ENCODE measurements at regions not wholly inside any gene's neighbourhood (a gene's known extent, or its start where the extent isn't known, plus 50 kb on each side); places are given as distances from the start of the nearest gene placed in this dataset.

DNA sequence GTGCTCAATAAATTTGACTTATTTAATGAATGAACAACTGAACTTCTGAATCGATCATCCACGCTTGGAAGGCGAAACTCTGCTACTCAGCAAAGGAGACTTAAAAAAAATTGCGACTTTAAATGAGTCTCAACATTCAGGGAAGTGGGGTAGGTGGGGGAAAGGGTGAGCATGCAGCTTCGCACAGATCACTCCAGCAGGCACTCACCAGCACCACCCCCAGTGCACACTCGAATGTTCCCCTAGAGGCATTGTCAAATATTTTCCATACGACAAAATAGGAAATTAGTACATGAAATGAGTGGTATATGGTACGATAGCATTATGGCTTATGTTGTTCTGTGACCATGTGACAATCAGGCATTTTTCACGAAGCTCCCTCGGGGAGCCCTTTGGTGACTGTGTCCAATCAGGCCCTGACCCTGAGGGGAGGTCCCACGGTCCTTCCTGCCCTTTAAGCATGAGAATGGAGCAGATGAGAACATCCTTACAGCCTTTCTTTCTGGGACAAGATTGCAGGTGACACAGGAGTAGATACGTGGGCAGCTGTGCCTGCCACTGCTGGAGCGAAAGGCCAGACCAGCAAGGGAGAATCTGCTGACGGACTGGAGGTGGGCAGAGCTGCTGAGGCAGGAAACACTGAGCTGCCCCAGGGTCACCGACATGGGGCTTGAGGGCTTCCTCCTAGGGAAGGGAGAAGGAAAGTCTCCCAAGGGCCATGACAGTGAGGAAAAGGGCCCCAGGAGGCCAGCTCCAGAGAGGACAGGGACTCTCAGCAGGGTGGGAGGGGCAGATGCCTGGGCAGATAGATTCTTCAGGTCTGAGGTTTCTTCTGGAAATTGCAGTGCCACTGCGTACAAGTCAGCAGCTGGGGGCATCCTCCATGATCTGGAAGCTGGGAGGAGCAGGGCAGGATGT is 101.3 kb upstream of the ID2 start:
- DNase-seq (ENCODE audit: low read depth in 2 of 2): no peak

DNA sequence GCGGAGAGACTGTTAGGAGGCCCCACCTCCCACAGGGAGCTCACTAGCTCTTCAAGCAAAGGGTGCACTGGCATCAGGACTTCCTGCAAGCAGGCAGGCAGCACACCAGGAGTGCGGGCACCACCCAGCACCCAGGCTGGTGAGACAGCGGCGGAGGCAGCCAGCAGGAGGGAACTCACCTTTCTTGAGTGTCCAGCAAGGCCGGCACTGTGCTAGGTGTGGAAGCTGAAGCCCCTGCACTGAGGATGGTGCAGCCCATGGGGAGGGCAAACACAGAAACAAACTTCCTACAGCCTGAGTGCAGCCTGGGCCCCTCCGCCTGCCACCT is 100.7 kb upstream of the ID2 start:
- DNase-seq (ENCODE audit: low read depth in 2 of 2): no peak

DNA sequence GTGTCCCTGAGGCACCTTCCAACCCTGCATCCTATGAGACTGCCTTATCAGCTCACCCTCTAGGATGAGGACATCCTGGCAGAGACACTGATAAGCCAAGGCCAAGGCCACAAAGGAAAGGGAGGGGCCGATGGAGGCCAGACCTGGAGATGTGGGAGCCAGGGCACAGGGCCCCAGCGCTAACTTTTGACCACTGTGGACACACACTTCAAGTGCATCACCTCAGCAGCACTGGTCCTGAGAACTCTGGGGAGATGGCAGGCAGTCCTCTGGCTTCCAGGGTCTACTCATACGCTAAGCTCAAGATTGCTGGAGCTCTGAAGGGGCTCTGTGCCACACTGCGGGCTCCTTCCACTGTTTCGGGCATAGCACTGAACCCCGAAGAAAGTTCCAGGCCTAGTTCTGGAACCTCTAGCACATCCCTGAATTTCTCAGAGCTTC is 100.2 kb upstream of the ID2 start:
- no peak for DNase-seq (ENCODE audit: low read depth in 2 of 2)

DNA sequence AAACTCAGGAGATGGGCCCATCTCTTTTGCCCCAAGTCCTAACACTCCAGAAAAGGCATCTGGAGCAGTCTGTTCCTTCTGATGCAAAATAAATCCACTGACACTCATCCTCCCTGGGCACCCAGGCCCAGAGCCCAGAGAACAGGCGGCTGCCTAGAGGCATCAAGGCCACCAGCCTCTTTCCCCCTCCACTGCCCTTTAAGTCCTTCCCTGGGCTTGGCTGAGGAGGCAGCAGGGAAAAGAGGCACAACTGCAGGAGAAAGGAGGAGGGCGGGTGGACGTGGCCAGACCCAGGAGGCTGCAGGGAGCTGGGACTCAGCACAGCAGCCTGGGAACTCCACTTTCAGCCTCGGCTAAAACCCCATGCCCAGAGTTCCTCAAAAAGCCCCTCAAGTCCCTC is 99.7 kb upstream of the ID2 start:
- no peak for DNase-seq (ENCODE audit: low read depth in 2 of 2)

DNA sequence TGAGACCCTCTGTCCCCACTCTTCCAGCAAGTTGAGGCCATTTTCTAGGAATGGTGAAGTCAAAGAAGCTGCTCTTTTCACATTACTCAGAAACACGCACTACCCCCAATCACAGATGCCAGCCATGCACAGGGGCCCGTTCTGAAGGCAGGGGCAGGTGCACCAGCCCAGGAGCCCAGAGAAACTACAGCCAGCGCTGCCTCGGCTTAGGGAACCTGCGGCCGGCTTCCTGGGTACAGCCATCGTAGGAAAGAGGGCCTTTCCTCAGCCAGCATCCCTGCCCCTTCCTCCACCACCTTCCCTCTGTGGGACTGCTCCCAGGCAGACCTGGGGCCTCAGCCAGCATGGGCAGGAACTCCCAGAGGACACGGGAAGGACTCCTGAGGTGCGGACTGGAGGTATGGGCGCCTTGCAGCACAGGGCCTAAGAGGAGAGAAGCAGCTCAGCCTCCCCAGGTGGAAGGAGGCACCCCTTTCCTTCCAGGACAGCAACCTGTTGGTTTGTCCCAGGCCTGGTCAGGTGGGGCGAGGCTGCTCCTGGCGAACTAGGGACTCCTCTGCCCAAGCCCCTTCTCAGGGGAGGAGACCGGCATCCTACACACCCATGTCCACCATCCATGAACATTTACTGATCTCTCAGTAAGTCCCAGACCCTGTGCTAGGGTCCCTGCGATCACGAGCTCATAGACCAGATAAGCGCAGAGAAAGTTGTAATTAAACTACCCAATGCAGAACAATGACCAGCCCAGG is 99.0 kb upstream of the ID2 start:
- DNase-seq (ENCODE audit: low read depth in 2 of 2): no peak

DNA sequence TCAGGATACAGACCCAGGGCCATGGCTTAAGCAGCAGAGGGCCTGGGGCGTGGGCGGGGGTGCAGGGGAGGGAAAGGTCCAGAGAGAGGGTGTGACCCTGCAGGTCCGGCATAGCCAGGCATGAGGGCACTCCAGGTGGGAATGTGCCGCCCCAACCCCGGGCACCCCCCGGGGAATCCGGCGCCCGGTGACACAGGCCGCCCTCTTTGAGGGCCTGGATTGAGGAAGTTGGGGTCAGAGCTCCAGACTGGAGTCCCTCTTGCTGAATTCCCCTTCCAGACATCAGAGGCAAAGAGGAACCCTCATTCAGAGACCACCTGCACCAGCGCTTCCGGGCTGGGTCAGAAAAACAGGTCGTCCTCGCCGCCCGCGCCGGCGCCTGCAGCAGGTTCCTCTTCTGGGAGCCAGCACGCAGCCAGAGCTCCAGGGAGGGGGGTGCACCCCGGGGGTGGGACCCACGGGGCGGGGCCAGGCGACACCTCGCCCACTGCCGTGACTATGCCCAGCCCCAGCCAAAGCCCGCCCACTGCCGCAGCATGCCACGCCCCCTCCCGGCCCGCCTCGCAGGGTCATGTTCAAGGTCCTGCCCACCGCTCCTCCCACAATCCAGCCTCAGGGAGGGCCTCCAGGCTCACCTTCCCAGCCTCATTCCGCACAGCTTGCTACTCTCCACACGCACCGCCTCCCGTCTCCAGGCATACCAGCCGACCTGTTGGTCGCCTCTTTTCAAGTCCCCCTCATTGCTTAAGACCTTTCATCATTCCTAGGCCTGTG is 98.3 kb upstream of the ID2 start:
- DNase-seq (ENCODE audit: low read depth in 2 of 2): peak; percentile 86 to 89

DNA sequence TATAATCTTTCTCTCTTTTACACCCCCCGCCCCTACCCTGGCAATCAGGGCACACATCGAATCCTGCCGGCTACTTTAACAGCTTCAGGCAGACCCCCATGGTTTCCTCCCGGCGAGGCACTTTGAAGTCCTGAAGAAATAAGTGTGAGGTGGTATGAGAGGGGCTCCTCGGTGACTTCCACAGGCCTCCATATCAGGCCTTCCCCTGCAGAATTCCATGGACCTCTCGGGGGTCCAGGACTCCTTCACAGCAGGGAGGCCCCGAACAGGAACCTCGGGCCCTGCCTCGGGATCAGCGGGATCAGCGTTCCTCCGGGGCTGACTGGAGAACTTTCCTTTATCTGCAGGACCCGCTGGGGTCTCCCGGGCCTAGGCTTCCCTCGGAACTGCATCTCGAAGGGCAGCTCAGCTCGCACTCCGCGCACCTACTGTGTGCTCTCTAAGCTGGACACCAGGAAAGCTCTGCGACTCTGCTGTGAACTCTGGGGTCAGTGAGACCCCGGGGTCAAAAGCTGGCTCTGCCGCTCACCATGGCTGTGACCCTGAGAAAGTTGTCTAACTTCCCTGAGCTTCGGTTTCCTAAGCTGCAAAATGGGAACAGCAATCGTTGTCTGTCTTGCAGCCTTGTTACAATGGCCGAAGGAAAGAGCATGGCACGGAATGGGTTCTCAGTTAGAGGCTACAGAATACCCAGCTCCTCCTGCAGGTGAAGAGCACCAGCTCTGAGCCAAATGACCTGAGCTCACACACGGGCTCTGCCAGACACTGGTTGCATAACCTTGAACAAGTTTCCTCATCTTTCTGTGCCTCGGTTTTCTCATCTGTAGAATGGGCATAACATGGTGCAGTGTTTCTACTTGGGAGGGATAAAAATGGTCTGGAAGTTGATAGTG is 97.4 kb upstream of the ID2 start:
- DNase-seq (ENCODE audit: low read depth in 2 of 2): no peak

DNA sequence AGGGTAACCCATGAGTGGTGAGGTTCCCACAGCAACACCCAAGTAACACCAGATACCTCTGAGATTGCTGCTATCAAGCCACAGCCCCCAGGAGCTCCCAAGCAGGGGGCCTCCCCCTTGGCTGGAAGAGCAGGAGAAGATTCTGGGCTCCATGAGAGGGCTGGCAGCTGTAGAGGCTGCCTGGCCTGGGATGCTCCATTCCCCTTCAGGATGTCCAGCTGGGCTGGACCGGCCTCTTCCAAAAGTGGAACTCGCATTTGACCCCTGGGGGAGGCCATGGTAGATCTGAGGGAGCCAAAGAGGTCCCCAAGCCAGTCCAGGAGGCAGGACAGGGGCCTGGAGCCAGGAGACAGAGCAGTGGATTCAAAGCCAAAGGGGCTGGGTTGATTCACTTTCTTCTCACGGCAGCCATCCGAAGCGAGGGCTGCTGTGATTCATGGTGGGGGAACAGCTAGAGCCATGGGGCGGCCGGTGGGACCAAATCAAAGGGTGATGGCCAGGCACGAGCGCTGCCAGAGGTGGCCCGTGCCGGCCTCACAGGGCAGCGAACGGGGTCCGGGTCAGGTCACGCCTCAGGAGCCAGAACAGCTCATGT is 95.3 kb upstream of the ID2 start:
- no peak for DNase-seq (ENCODE audit: low read depth in 2 of 2)

DNA sequence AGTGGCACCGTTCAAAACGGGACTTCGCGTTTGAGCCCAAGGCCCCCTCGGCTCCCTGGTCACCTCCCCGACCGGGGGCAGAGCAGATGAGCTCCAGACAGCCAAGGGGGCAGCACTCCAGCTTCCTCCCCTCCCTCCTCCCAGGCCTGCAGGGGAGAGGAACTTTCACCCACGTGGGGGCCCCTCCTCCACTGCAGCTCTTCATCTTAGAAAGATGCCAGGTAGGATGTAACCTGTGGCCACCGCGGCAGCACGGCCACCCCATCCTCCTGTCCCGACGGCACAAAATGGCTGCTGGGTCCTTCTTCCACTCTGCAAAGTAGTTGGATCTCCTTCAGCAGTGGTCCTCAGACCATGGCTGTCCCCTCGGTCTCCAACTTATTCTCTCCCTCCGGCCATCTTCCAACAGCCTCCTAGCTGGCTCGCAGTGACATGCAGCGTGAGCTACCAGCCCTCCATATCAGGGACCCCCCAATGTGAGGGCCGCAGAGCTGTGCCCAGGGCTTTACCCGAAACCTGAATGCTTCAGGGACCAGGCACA is 94.5 kb upstream of the ID2 start:
- no peak for DNase-seq (ENCODE audit: low read depth in 2 of 2)

DNA sequence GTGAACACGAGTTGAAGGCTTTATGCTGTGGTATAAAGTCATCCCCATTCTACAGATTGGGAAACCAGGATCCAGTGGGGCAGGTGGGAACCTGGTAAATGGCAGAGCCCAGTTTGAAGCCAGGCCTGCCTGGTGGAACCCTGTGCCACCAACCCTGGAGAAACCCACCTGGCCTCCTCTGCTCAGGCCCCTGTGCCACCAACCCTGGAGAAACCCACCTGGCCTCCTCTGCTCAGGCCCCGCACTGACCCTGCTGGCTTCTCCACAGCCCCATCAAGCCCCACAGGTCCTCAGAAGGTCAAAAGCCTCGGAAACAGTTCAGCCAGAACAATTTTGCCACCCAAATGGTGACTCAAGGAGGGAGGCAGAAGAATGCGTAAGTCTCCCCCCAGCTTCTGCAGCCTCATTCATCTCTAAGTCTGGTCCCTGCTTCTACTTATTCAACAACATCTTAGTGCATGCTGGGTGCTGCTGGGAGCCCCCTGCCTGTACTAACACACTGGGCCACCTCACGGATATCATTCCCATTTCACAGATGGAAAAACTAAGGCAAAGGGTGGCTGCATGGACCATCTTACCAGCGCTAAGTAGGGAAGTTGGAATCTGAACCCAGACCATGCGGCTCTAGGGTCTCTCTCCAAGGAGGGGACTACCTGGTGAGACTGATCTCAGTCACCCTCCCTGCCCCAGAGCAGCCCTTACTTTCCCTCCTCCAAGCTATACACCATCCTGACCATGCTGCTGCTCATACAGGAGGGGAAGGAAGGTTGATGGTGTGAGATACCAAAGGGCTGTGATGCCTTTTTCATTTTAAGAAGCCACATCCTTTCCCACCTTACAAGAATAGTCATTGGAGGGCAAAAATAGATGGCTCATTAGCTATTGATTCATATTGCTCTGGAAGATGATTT is 93.7 kb upstream of the ID2 start:
- DNase-seq (ENCODE audit: low read depth in 2 of 2): no peak

DNA sequence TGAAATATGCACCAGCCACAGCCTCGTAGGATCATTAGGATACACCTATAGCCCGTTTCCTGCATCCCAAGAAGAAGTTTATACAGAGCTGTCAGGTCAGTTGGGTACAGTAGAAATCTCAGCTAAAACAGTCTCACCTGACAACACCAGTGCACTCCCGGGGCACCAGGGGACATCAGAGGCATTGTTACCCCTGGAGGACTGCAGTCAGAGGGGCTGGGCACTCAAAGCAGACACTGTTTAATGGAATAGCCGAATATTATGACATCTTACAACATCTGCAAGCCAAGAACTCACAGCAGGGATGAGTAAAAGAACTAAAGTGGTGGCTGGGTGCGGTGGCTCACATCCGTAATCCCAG is 93.0 kb upstream of the ID2 start:
- no peak for DNase-seq (ENCODE audit: low read depth in 2 of 2)

DNA sequence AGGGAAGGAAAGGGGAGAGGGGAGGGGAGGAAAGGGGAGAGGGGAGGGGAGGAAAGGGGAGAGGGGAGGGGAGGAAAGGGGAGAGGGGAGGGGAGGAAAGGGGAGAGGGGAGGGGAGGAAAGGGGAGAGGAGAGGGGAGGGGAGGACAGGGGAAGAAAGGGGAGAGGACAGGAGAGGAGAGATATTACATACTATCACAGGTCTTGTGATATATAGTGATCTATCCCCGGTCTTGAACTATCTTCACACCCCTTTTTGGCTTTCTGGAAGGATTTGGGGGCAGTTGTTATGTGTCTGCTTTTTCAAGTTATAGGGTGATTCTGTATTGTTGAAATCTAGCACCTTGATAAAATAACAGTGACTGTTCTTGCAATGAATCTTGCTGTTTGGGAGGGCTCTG is 92.1 kb upstream of the ID2 start:
- DNase-seq (ENCODE audit: low read depth in 2 of 2): no peak

DNA sequence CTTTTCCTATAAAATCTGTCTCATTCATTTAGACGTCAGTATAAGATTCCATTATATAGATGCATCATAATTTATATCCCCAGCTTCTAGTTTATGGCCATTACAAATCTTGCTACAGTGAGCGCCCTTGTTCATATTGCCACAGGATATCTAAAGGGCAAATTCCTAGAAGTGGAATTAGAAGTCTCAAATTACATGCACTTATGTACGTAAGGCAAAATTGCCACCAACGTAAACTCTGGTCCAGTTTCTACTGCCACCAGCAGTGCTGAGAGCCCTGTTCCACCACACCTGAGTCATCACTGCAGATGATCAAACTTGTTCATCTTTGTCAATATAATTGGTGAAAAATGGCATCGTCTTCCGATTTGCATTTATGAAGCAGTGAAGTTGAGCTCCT is 90.9 kb upstream of the ID2 start:
- no peak for DNase-seq (ENCODE audit: low read depth in 2 of 2)

DNA sequence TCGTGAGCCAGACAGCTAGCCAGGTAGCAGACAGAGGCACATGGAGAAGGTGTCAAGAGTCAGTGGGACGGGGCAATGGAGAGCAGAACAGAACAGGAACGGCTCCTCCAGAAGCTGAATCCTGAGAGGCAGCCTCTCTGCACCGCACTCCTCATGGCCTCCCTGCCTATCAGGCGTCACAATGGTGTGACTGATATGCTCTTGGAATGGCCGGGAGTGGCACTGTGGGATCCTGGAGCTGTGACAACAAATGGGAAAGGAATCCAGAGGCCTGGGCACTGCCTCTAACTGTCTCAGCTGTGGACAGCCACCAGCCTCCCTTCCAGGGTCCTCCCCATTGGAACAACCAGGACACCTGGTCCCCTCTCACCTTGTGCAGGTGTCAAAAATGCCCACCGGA is 89.1 kb upstream of the ID2 start:
- DNase-seq (ENCODE audit: low read depth in 2 of 2): no peak

DNA sequence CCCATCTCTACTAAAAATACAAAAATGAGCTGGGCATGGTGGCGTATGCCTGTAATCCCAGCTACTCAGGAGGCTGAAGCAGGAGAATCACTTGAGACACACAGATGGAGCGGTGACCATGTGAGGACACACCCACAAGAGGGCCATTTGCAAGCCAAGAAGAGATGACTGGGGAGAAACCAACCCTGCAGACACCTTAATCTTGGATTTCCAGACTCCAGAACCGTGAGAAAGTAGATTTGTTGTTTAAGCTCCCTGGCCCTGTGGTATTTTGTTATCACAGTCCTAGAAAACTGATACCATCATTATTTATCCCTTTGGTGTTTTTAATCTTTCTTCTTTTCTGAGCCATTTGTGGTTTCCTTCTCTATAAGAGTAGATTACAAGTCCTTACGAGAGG is 88.6 kb upstream of the ID2 start:
- no peak for DNase-seq (ENCODE audit: low read depth in 2 of 2)

DNA sequence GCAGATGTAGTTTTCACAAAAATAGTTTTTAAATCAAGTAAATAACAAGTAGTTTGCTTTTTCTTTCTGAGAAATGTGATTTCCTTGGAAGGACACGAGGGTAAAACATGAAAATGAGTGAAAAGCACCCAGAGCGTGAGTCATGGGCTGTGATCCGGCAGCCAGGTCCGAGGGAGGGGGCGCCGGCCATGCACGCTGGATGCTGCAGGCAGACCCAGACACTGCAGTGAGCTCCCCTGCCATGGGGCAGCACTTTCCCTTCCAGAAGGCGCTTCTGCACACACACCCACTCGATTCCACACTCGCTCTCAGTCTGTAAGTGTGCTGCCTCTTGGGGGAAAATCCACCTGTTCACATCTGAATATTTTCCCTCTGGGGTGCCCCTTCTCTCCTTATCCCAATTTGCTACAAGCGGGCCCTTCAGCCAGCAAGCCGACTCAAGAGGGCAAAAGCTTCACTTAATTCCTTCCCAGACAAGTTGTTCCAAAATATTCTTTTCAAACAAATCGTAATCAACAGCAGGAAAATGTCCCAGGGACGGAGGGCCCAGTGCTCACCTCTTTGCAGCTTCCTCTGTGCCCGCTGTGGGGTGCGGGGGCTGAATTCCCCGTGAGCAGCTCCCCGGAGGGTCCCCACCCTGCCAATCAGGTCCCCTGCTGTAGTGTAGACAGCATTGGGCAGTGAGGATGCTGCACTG is 87.0 kb upstream of the ID2 start:
- DNase-seq (ENCODE audit: low read depth in 2 of 2): no peak

DNA sequence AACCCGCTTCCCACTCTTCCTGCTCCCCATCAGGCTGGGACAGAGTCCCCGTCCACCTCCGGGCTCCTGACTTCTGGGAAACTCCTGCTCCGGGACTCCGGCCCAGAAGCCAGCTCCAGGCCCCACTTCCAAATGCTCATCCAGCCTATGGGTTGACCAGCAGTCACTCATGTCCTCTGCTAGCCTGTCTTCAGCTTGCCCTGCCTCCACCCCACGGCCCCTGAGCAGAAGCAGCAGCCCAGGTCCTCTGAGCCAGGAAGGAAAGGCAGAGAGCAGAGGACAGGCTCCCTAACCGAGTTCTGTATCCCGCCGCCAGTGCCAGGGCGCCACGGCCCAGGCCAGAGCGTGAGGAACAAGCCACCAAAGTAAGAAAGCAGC is 86.4 kb upstream of the ID2 start:
- no peak for DNase-seq (ENCODE audit: low read depth in 2 of 2)

DNA sequence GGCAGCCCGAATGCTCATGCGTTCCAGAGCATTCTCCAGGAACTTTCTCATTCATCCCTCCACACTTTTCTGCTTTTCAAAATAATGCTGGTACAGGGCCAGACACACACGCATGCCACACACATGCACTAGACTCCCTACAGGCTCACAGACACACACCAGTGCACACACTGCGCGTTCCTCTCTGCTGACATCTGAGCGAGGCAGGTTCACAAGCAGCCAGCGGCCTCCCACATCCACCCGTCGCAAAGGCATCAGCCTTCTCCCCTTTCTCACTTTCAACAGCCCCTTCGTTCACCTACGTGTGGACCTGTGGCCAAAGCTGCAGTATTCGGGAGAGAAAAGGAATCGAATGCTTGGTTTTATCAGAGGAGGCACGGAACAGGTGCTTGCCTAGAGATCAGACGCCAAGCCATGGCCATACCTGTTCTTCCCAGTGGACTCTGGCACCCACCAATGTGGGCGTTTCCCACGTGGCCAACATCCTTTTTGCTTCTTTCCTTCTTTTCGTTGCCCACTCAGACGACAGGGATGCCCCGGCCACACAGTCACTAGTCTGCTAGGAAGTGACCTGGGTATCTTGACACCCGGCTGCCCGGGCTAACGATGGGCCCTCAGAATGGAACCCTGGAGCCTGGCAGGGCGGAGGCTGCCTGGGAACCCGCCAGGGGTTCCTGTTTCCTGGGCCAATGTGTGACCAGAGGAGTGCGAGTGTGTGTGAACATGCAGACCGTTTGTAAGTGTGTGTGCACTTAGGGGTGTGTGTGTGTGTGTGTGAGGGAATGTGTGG is 85.8 kb upstream of the ID2 start:
- DNase-seq (ENCODE audit: low read depth in 2 of 2): no peak
